MCF 10A (cell line): ENCODE measurements at regions not wholly inside any gene's neighbourhood (a gene's known extent, or its start where the extent isn't known, plus 50 kb on each side); places are given as distances from the start of the nearest gene placed in this dataset.

ENCODE experiments used
- BruUV-seq: library from RNA; stranded (reverse); fragments of 400-500 nt; replicated peaks from 2 replicates; lab custom pipeline; 2021; lab: Mats Ljungman, UMichigan
- CTCF ChIA-PET: fragments of 300-600 bp; sonication (Branson Sonifier 250); formaldehyde crosslinking; extraction: SDS; loops from one replicate; lab custom pipeline; 2021; ENCODE audit warnings: antibody characterized with exemption, inconsistent platforms; lab: Yijun Ruan, JAX
- POLR2A ChIA-PET: fragments of 300-600, 350-650 bp; sonication (Branson Sonifier 250); formaldehyde crosslinking; extraction: SDS; loops from one replicate; lab custom pipeline; 2020; ENCODE audit warnings: antibody characterized with exemption, inconsistent platforms; lab: Yijun Ruan, JAX
- DNase-seq: peaks from one replicate; pipeline ENCODE4 v3.0.0-alpha.2; 2018; ENCODE audit not compliant: unreplicated experiment
- H3K27ac Mint-ChIP-seq: one replicate; pipeline ENCODE4 v1.8.0; 2022; ENCODE audit warnings: mild to moderate bottlenecking, low read depth, mixed read lengths; ENCODE audit not compliant: unreplicated experiment
- H3K27me3 Mint-ChIP-seq: one replicate; pipeline ENCODE4 v1.8.0; 2022; ENCODE audit warnings: mixed read lengths; ENCODE audit not compliant: insufficient read depth, unreplicated experiment
- H3K36me3 Mint-ChIP-seq: one replicate; pipeline ENCODE4 v1.8.0; 2022; ENCODE audit warnings: mild to moderate bottlenecking, moderate library complexity, mixed read lengths; ENCODE audit not compliant: insufficient read depth, unreplicated experiment
- H3K4me1 Mint-ChIP-seq: one replicate; pipeline ENCODE4 v1.8.0; 2022; ENCODE audit warnings: mixed read lengths; ENCODE audit not compliant: insufficient read depth, unreplicated experiment
- H3K4me3 Mint-ChIP-seq: one replicate; pipeline ENCODE4 v1.8.0; 2022; ENCODE audit warnings: mild to moderate bottlenecking, moderate library complexity, mixed read lengths; ENCODE audit not compliant: unreplicated experiment
- H3K9me3 Mint-ChIP-seq: one replicate; pipeline ENCODE4 v1.8.0; 2022; ENCODE audit warnings: mixed read lengths; ENCODE audit not compliant: unreplicated experiment
- intact Hi-C: fragments of 100-400 bp; cut with micrococcal nuclease; formaldehyde crosslinking; loops from 2 replicates; pipeline ENCODE4 v1.14.1; 2022
- TF ChIP-seq, protein P1 (sequence below): fragments of 200-600 bp; IDR thresholded peaks from one replicate; pipeline ENCODE4 v1.8.0; 2022; ENCODE audit warnings: antibody characterized with exemption, mild to moderate bottlenecking; ENCODE audit not compliant: unreplicated experiment

DNA sequence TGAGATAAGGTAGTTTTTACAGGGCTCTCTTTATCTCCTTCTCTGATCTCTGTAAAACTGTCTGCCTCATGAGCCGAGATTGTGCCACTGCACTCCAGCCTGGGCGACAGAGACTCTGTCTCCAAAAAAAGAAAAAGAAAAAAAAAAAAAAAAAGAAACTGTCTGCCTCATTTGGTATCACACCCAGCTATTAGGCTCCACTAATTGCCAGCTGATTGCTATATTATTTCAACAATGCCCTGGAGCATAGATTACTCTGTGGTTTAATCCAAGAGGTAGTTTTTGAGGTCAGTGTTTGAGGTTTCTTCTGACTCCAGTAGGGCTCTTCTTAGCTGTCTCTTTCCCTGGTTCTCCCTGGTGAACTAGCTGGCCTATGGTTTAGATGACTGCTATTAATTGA lies 268.1 kb upstream of the PLPP4 start:
- DNase-seq: no peak
- ChIA-PET POLR2A (no interaction called here), CTCF (no interaction called here)
- intact Hi-C loops: no loop called here
- no peaks in the 10 kb centered on the region for H3K9me3 Mint-ChIP-seq
- no peaks in the 10 kb centered on the region for H3K4me1 Mint-ChIP-seq
- BruUV-seq: no TSS peak
- no peak overlapping the region for H3K4me3 Mint-ChIP-seq
- TF ChIP-seq, protein P1, sequence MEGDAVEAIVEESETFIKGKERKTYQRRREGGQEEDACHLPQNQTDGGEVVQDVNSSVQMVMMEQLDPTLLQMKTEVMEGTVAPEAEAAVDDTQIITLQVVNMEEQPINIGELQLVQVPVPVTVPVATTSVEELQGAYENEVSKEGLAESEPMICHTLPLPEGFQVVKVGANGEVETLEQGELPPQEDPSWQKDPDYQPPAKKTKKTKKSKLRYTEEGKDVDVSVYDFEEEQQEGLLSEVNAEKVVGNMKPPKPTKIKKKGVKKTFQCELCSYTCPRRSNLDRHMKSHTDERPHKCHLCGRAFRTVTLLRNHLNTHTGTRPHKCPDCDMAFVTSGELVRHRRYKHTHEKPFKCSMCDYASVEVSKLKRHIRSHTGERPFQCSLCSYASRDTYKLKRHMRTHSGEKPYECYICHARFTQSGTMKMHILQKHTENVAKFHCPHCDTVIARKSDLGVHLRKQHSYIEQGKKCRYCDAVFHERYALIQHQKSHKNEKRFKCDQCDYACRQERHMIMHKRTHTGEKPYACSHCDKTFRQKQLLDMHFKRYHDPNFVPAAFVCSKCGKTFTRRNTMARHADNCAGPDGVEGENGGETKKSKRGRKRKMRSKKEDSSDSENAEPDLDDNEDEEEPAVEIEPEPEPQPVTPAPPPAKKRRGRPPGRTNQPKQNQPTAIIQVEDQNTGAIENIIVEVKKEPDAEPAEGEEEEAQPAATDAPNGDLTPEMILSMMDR: no peak
- H3K36me3 Mint-ChIP-seq: no peaks in the 10 kb centered on the region
- H3K27me3 Mint-ChIP-seq: peaks cover 11% of the 10 kb centered on the region
- no peak overlapping the region for H3K27ac Mint-ChIP-seq

DNA sequence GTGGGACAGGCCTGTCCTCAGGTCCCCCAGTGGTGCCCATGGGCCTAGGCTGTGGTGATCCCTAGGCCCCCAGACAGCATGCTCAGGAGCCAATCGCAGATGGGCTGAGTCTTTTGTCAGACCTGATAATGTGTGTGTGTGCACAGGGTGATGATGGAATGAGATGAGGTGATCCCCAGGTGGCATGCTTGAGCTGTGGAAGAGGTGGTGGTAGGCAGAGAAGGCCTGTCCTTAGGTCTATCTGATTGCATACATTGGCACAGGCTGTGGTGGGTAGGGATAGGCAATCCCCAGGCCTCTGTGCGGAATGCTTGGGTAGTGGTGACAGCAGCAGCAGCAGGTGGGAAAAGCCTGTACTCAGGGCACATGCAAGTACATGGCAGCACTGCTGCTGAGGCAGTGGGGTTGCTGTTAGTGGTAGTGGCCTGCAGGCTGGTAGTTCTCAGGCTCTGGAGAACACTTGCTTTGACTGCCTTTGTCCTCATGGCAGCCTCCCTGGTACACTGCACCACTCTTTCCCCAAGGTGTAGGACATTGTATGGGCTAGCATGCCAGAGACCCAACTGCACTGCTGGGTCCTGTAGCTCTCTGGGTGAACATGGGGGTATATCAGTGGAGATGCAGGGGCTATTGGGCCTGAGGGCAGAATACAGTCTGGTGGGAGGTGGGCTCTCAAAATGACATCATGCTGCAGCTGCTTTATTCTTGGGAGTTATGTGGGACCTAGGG lies 260.9 kb upstream of the PLPP4 start:
- intact Hi-C loops: no loop called here
- ChIA-PET POLR2A (no interaction called here), CTCF (no interaction called here)
- no peak overlapping the region for H3K27ac Mint-ChIP-seq
- H3K9me3 Mint-ChIP-seq: peaks cover 8% of the 10 kb centered on the region
- H3K36me3 Mint-ChIP-seq: no peaks in the 10 kb centered on the region
- H3K4me3 Mint-ChIP-seq: no peak overlapping the region
- no peak for DNase-seq
- H3K4me1 Mint-ChIP-seq: no peaks in the 10 kb centered on the region
- no TSS peak for BruUV-seq
- peaks cover under 1% of the 10 kb centered on the region for H3K27me3 Mint-ChIP-seq
- TF ChIP-seq, protein P1: no peak

DNA sequence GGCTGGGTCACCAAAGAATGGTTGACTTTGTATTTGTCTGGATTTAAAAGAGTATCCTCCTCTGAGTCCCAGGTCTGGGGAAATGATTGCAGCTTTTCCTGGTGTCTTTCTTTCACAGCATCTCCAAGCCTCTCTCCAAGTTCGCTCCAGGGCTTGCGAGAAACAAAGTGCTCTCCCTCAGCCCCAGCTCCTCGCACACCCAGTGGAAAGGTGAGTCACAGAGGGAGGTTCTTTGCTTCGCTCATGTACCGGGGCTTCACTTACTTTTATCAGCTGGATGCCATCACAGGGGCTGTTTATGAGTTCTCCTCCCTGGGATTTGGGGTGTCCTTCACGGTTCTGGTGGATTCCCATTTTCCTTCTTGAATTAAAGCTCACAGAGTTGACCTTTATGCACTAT lies 252.2 kb upstream of the PLPP4 start:
- Mint-ChIP-seq H3K27ac (no peak overlapping the region), H3K4me3 (no peak overlapping the region), H3K27me3 (peaks cover 27% of the 10 kb centered on the region), H3K4me1 (no peaks in the 10 kb centered on the region), H3K36me3 (no peaks in the 10 kb centered on the region), H3K9me3 (no peaks in the 10 kb centered on the region)
- intact Hi-C loops: no loop called here
- POLR2A ChIA-PET: interaction anchor here (1.4 kb wide), 1 partner anchor 20 kb away, joined by 3 read pairs; no protein-coding TSS in a partner anchor
- BruUV-seq: no TSS peak
- CTCF ChIA-PET: no interaction called here
- DNase-seq: no peak
- TF ChIP-seq, protein P1: no peak

DNA sequence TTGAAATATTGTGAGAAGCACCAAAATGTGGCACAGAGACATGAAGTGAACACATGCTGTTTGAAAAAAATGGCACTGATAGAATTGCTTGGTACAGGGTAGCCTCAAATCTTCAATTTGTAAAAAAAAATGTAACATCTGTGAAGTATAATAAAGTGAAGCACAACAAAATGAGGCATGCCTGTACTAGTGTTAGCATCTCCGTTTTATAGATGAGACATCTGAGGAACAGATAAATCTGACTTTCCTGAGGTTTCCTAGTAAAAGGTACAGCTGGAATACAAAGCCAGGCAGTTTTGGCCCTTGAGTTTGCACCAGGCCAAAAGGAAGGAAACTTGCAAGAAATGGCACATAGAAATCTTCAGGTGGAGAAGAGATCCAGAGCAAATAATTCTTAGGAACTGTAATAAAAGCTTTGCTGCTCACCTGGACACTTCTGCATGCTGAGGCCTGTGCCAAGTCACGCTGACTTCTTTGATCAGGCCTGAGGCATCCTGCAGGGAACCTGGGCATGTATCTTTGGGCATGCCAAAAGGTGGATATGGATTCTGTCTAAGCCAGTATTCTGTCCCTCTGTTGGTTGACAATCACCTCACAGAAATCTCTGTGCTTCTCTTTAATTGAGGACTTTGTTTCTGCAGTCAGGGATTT lies 251.5 kb upstream of the PLPP4 start:
- ChIA-PET POLR2A (interaction anchor here (1.4 kb wide), 1 partner anchor 21 kb away, joined by 3 read pairs; no protein-coding TSS in a partner anchor), CTCF (no interaction called here)
- Mint-ChIP-seq H3K36me3 (no peaks in the 10 kb centered on the region), H3K4me1 (no peaks in the 10 kb centered on the region), H3K27ac (no peak overlapping the region), H3K27me3 (peaks cover 28% of the 10 kb centered on the region), H3K4me3 (no peak overlapping the region), H3K9me3 (no peaks in the 10 kb centered on the region)
- TF ChIP-seq, protein P1: no peak
- no TSS peak for BruUV-seq
- intact Hi-C loops: no loop called here
- no peak for DNase-seq
